ENCODE measurements at regions not wholly inside any gene's neighbourhood (a gene's known extent, or its start where the extent isn't known, plus 50 kb on each side); places are given as distances from the start of the nearest gene placed in this dataset.
"Not testable (repeated sequence)": the region's sequence is repeated elsewhere in the genome, so short reads cannot be mapped to it uniquely, and the experiment has no call there.

- FAIRE-seq = no peak
These were observed 2151.4 kb upstream of the PCDH20 start for GRCh38 chr13:63567031-63567430.

GRCh38 chr13:63554157-63554556, 2138.5 kb upstream of the PCDH20 start:
- no peak for FAIRE-seq

DNA sequence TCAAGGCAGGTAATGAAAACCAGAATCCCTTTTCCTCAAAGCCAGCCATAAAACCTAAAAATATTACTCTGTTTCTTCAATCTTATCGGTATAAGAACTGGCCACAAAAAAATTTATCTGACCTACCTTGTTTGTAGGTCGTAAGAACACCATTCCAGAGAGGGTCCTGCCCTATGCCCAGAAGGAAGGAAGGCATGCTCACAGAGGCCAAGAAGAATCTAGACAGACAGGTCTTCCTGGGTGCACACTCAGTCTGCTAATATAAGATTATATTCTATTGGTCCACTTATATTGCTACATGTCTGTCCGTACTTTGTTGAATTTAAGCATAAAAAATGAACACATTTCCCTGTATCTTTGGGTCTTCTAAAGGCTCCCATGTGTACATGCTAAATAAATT, 2136.1 kb upstream of the PCDH20 start:
- no peak for FAIRE-seq

DNA sequence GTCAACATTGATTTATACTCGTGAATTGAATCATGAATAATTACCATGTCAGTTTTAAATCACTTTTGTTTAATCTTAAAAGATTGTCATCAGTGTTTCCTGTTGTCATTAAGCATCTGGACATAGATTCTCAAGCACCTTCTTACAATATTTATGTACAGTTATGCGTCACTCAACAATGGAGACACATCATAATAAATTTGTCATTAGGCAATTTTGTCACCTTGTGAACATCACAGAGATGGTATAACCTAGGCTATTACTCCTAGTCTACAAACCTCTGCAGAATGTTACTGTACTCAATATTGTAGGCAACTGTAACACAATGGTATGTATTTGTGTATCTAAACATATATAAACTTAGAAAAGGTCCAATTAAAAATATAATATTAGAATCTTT, 2130.9 kb upstream of the PCDH20 start:
- FAIRE-seq = no peak

DNA sequence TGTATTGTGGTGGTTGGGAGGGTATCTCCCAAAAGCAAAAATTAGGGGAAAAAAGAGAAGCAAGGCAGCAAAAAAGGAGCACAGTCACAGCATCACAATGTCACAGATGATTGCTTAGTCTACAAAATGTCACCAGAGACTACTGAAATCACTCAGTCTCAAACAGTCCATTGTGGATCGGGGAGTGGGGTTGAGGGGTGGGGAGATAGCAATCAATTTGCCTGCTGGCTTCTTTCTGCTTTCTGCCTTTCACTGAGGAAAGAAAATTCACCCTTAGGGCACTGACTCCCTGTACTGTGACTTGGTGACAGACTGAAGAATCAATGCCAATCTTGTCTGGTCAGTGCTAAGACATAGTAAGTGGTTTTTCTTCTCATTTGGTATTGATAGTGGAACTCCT, 2127.1 kb upstream of the PCDH20 start:
- no peak for FAIRE-seq

GRCh38 chr13:63541336-63541735, 2125.7 kb upstream of the PCDH20 start:
- no peak for FAIRE-seq

- FAIRE-seq = no peak
These were observed 2124.4 kb upstream of the PCDH20 start for GRCh38 chr13:63540061-63540460.

DNA sequence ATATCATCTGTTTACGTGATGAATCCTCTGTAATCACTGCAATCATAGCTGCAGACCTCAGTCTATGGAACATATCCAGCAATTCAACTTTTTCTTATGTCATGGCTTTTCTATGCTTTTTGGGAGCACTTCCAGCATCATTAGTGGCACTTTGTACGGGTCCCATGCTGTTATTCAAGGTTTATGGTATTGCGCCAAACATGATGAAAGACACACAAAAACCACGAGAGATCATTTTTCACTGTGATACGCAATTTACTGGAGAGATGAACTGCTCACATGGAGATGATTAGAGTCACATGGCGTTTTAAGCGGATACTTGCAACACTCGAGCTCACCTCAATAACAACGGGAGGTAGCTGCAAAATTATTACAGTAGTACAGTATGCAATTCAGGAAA, 2101.7 kb upstream of the PCDH20 start:
- no peak for FAIRE-seq

GRCh38 chr13:63516124-63516523, 2100.5 kb upstream of the PCDH20 start:
- no peak for FAIRE-seq

GRCh38 chr13:63514886-63515285, 2099.2 kb upstream of the PCDH20 start:
- FAIRE-seq = no peak

DNA sequence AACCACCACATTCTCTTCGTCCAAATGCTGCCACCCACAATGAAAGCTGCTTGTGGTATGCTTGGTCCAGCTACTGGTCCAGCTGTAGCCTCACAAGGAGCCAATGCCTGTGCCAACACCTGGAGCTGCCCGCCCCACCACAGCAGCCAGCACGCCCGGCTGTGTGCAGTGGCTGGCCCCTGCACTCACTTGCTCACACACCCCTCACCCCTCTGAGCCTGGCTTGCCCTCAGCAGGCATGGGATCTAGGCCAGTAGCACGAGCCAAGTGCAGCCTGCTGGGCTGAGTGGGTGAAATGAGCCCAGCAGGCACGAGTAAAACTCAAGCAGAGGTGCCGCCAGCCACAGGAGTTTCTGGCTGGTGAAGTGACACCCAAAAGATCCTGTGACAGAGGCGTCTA, 2096.4 kb upstream of the PCDH20 start:
- FAIRE-seq = no peak

GRCh38 chr13:63501702-63502101, 2086.1 kb upstream of the PCDH20 start:
- FAIRE-seq = no peak

GRCh38 chr13:63497601-63498000, 2082.0 kb upstream of the PCDH20 start:
- FAIRE-seq = no peak

DNA sequence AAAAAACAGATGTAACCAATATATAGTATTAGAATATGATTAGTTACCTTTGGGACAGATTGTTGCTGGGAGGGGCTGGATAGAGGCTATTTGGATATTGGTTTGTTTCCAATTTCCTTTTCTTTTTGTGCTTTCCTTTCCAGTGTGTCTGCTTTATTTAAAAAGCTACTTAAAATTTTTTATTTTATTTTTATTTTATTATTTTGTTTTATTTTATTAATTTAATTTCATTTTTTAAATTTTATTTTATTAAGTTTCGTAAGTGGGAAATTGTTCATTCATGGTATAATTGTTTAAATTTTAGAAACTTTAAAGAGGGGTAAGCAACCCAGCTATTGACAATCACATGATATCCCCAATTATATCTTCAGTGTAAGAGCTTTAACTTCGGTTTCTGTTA, 2077.0 kb upstream of the PCDH20 start:
- FAIRE-seq = no peak

GRCh38 chr13:63490149-63490548, 2074.5 kb upstream of the PCDH20 start:
- FAIRE-seq = no peak

DNA sequence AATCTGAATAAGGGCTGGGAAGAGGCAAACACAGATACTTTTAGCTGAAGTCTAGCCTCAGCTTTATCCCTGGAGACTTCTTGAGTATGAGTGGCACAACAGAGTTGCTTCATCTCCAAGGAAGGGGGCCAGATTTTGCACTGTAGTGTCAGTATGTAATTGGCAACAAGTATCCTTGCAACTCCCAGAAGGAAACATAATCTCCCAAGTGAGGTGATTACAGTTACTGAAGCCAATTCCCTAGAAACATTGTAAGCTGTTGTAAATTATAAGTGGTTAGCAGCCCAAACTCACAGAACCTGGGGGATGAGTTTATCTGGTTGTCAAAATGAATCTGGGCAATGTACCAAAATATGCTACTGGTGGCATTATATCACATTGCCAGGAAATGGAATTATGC, 2065.7 kb upstream of the PCDH20 start:
- no peak for FAIRE-seq

GRCh38 chr13:63472711-63473110, 2057.1 kb upstream of the PCDH20 start:
- no peak for FAIRE-seq

GRCh38 chr13:63463782-63464610, 2048.3 kb upstream of the PCDH20 start:
- no peak for FAIRE-seq

- no peak for FAIRE-seq
These were observed 2044.9 kb upstream of the PCDH20 start for GRCh38 chr13:63460462-63461090.

GRCh38 chr13:63457186-63457585, 2041.5 kb upstream of the PCDH20 start:
- no peak for FAIRE-seq

GRCh38 chr13:63455938-63456337, 2040.3 kb upstream of the PCDH20 start:
- no peak for FAIRE-seq

DNA sequence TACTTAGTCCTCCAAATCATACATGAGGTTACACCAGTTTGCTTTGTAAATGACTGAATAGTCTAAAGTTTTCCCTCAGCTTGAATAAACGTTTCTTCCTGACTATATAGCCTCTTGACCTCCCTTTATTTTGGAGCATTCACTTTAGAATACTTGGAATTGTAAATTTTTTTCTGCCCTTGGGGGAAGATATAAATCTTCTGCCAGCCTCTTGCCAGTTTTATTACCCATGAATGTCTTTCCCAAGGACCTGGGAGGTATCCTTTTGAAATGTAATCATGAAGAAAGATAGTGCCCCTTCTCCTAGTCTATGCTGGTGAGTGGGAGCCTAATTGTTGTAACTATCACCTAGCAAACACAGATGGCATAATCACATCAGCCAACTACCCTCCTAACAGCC, 2033.9 kb upstream of the PCDH20 start:
- FAIRE-seq = no peak

- no peak for FAIRE-seq
These were observed 2033.0 kb upstream of the PCDH20 start for GRCh38 chr13:63448692-63449091.

GRCh38 chr13:63446329-63446728, 2030.7 kb upstream of the PCDH20 start:
- FAIRE-seq = no peak

DNA sequence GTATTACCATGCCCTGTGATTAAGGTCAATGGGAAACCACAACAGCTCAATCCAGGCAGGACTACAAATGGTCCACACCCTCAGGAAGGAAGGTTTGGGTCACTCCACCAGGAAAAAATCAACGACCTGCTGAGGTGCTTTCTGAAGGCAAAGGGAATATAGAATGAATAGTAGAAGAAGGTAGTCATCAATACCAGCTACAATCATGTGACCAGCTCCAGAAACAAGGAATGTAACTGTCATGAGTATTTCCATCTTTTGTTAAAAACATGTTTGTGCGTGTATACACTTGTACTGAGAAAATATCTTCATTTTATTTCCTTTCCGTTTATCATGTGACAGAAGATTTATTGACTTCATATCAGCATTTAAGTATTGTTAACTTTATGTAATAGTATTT, 2028.6 kb upstream of the PCDH20 start:
- not testable (repeated sequence) for FAIRE-seq

All from colon (tissue), 2 donors.